ENCODE measurements at regions not wholly inside any gene's neighbourhood (a gene's known extent, or its start where the extent isn't known, plus 50 kb on each side); places are given as distances from the start of the nearest gene placed in this dataset.

GRCh38 chr2:133667968-133668367 lies 99.7 kb upstream of the NCKAP5 start:
- DNase-seq = no peak

- DNase-seq = no peak
These were observed 100.3 kb upstream of the NCKAP5 start for GRCh38 chr2:133668547-133668946.

GRCh38 chr2:133673305-133673905 lies 105.1 kb upstream of the NCKAP5 start:
- no peak for DNase-seq

GRCh38 chr2:133674066-133674432 lies 105.8 kb upstream of the NCKAP5 start:
- no peak for DNase-seq

- no peak for DNase-seq
These were observed 106.4 kb upstream of the NCKAP5 start for GRCh38 chr2:133674433-133675331.

GRCh38 chr2:133676392-133677130 lies 108.3 kb upstream of the NCKAP5 start:
- DNase-seq = no peak

GRCh38 chr2:133680343-133681049 lies 112.2 kb upstream of the NCKAP5 start:
- DNase-seq = no peak

GRCh38 chr2:133682347-133682746 lies 114.1 kb upstream of the NCKAP5 start:
- no peak for DNase-seq

- no peak for DNase-seq
These were observed 114.6 kb upstream of the NCKAP5 start for GRCh38 chr2:133682906-133683305.

- no peak for DNase-seq
These were observed 117.5 kb upstream of the NCKAP5 start for GRCh38 chr2:133685636-133686215.

GRCh38 chr2:133690780-133691179 lies 122.5 kb upstream of the NCKAP5 start:
- DNase-seq = no peak

GRCh38 chr2:133691336-133691735 lies 123.1 kb upstream of the NCKAP5 start:
- no peak for DNase-seq

GRCh38 chr2:133705287-133705686 lies 137.0 kb upstream of the NCKAP5 start:
- DNase-seq = no peak

- no peak for DNase-seq
These were observed 142.3 kb upstream of the NCKAP5 start for GRCh38 chr2:133710613-133711012.

GRCh38 chr2:133711201-133711600 lies 142.9 kb upstream of the NCKAP5 start:
- DNase-seq = no peak

GRCh38 chr2:133711806-133712205 lies 143.5 kb upstream of the NCKAP5 start:
- no peak for DNase-seq

GRCh38 chr2:133712369-133712768 lies 144.1 kb upstream of the NCKAP5 start:
- no peak for DNase-seq

GRCh38 chr2:133713049-133713580 lies 144.9 kb upstream of the NCKAP5 start:
- no peak for DNase-seq

GRCh38 chr2:133716166-133716565 lies 147.9 kb upstream of the NCKAP5 start:
- no peak for DNase-seq

GRCh38 chr2:133717497-133717896 lies 149.2 kb upstream of the NCKAP5 start:
- DNase-seq = no peak

GRCh38 chr2:133718688-133719201 lies 150.5 kb upstream of the NCKAP5 start:
- DNase-seq = no peak

- no peak for DNase-seq
These were observed 152.2 kb upstream of the NCKAP5 start for GRCh38 chr2:133720429-133720828.

Data from stimulated activated CD4-positive, alpha-beta T cell treated with anti-CD3 and anti-CD28 coated beads, Interleukin-4, amount 100 ng/mL, for 1 hour (primary cell).